Upper lobe of right lung (tissue), 1 donor: ENCODE measurements at regions not wholly inside any gene's neighbourhood (a gene's known extent, or its start where the extent isn't known, plus 50 kb on each side); places are given as distances from the start of the nearest gene placed in this dataset.
"Not testable (repeated sequence)": the region's sequence is repeated elsewhere in the genome, so short reads cannot be mapped to it uniquely, and the experiment has no call there.

Experiments
- ATAC-seq: fragments of 200-7000 bp; cut with Tn5 transposase; one replicate; pipeline ENCODE4 v1.9.1; 2020; ENCODE audit warnings: mild to moderate bottlenecking, moderate library complexity
- DNase-seq: peaks from one replicate; pipeline ENCODE4 v3.0.0-alpha.2; 2020
- H3K27ac ChIP-seq: fragments of 200-600 bp; one replicate; pipeline ENCODE4 v1.8.0; 2022
- H3K27me3 ChIP-seq: fragments of 200-600 bp; one replicate; pipeline ENCODE4 v1.8.0; 2022; ENCODE audit warnings: mild to moderate bottlenecking
- H3K36me3 ChIP-seq: fragments of 200-600 bp; one replicate; pipeline ENCODE4 v1.8.0; 2022
- H3K4me1 ChIP-seq: fragments of 200-600 bp; one replicate; pipeline ENCODE4 v1.8.0; 2022
- H3K4me3 ChIP-seq: fragments of 200-600 bp; one replicate; pipeline ENCODE4 v1.8.0; 2022; ENCODE audit warnings: mild to moderate bottlenecking
- H3K9me3 ChIP-seq: fragments of 200-600 bp; one replicate; pipeline ENCODE4 v1.8.0; 2022
- intact Hi-C: fragments of 100-400 bp; cut with DNase I; formaldehyde crosslinking; loops from one replicate; pipeline ENCODE4 v1.11.0; 2022
- TF ChIP-seq, protein P1 (sequence below): fragments of 200-600 bp; IDR thresholded peaks from one replicate; pipeline ENCODE4 v1.8.0; 2022; ENCODE audit warnings: antibody characterized with exemption
- donor health status: DM: no; HTN: yes; CAD: no; lungs with severe emphysema.

DNA sequence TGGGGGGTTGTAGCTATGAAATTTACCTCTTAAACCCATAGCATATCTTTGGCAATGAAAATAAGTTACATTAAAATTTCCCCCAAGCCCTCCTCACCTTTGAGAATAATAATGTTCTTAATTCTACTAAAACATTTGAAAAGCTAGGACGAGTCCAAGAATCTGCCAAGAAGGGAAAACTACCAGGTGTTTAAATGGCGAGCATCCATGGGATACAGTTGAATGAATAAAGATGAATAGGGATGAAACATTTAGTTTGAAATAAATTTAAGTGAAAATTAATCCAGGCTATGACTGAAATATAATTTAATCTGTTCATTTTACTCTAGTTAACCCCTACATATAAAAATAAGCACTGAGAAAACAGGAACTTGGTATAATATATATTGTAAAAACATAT is 536.7 kb downstream of the FLRT2 start:
- DNase-seq = no peak
- TF ChIP-seq, protein P1, sequence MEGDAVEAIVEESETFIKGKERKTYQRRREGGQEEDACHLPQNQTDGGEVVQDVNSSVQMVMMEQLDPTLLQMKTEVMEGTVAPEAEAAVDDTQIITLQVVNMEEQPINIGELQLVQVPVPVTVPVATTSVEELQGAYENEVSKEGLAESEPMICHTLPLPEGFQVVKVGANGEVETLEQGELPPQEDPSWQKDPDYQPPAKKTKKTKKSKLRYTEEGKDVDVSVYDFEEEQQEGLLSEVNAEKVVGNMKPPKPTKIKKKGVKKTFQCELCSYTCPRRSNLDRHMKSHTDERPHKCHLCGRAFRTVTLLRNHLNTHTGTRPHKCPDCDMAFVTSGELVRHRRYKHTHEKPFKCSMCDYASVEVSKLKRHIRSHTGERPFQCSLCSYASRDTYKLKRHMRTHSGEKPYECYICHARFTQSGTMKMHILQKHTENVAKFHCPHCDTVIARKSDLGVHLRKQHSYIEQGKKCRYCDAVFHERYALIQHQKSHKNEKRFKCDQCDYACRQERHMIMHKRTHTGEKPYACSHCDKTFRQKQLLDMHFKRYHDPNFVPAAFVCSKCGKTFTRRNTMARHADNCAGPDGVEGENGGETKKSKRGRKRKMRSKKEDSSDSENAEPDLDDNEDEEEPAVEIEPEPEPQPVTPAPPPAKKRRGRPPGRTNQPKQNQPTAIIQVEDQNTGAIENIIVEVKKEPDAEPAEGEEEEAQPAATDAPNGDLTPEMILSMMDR = no peak
- Histone ChIP-seq H3K9me3 (no peaks in the 10 kb centered on the region), H3K4me1 (no peaks in the 10 kb centered on the region), H3K4me3 (no peak overlapping the region), H3K27ac (no peak overlapping the region), H3K36me3 (no peaks in the 10 kb centered on the region), H3K27me3 (no peaks in the 10 kb centered on the region)
- intact Hi-C loops = no loop called here
- ATAC-seq = no peak

DNA sequence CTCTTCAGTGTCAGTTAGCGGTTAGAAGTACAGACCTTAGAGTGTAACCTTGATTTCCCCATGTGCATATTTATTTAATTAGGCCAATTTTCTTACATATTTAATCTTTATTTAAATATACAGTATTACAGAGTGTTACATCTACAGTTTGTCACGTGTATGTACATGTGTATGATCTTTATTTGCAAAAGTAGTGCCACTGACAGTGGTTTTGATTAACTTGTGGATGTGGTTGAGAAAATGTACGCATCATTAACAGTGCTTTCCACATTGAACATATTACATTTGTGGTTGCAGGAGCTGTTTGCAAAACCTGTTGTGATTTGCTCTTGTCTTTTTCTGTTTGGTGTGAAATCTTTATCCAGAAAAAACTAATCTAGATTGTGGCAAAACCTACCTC is 535.5 kb downstream of the FLRT2 start:
- Histone ChIP-seq H3K36me3 (no peaks in the 10 kb centered on the region), H3K4me1 (no peaks in the 10 kb centered on the region), H3K4me3 (no peak overlapping the region), H3K27me3 (no peaks in the 10 kb centered on the region), H3K9me3 (no peaks in the 10 kb centered on the region), H3K27ac (no peak overlapping the region)
- ATAC-seq = no peak
- no peak for DNase-seq
- TF ChIP-seq, protein P1 = no peak
- intact Hi-C loops = no loop called here

DNA sequence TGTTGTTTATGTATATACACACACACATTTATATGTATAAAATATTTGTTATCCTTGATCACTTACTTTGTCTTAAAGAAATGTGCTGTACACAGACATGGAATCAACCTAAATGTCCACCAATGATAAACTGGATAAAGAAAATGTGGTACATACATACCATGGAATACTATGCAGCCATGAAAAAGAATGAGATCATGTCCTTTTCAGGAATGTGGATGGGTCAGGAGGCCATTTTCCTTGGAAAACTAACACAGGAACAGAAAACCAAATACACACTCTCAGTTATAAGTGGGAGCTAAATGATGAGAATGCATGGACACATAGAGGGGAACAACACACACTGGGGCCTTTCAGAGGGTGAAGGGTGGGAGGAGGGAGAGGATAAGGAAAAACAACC is 534.7 kb downstream of the FLRT2 start:
- H3K9me3 ChIP-seq, DNase-seq, H3K27ac ChIP-seq, ATAC-seq, intact Hi-C loops, H3K27me3 ChIP-seq, H3K36me3 ChIP-seq, H3K4me3 ChIP-seq, H3K4me1 ChIP-seq: not testable (repeated sequence)

DNA sequence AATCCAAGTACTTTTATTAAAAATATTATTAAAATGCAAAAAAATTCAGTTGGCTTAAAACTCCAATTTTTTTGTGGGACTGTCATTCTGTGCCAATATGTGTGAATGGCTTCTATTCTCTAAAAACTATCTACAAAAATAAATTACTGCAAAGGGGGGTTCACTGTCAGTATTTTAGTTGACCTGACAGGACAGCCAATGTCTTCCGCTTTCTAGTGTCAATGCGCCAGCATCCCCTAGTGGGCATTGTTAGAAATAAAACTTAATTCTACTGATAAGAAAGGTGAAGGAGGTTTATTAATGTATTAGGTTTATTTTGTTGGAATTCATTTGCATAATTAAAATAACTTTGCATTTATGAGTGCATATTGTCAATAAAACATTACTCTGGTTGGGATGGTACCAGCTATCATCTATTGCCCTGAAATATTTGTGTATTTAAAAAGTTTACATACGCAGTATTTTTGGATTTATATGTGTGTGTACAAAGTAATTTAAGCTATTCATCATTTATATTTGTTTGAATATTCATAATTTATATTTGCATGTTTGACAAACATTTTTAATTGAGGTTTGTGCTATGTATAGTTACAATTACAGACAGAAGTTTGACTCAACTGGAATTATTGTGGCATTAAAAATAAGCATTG is 527.2 kb downstream of the FLRT2 start:
- ATAC-seq (no peak), DNase-seq (no peak)
- Histone ChIP-seq H3K27me3 (no peaks in the 10 kb centered on the region), H3K4me3 (no peak overlapping the region), H3K36me3 (no peaks in the 10 kb centered on the region), H3K9me3 (no peaks in the 10 kb centered on the region), H3K4me1 (no peaks in the 10 kb centered on the region), H3K27ac (no peak overlapping the region)
- TF ChIP-seq, protein P1 = peak; percentile 73
- intact Hi-C loops = no loop called here

DNA sequence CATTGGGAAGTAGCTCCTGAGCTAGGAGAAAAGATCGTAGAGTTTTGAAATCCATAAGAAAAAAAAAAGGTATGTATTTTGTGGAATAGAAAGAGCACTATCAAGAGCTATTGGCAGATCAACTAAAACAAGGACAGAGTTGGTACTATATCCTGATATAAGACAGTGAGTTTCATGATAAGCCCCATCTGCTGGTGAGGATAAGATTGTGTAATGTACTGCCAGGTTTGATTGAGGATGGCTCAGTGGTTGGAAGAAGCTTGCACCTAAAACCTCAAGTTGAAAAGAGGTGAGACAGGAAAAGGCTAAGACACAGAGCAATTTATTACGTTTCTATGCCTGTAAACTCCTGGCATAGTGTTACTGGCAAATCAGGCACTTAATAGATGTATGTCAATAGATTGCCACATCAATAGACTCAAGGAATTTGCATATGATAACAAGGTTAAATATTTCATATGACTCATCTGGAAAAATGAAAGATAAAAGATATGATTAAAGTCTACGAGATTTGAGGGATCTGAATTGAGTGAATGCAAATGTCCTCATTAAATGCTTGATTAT is 525.6 kb downstream of the FLRT2 start:
- H3K27ac ChIP-seq = no peak overlapping the region
- H3K9me3 ChIP-seq = no peaks in the 10 kb centered on the region
- DNase-seq = no peak
- no peaks in the 10 kb centered on the region for H3K4me1 ChIP-seq
- no peaks in the 10 kb centered on the region for H3K27me3 ChIP-seq
- TF ChIP-seq, protein P1 = no peak
- intact Hi-C loops = no loop called here
- no peaks in the 10 kb centered on the region for H3K36me3 ChIP-seq
- H3K4me3 ChIP-seq = no peak overlapping the region
- no peak for ATAC-seq

DNA sequence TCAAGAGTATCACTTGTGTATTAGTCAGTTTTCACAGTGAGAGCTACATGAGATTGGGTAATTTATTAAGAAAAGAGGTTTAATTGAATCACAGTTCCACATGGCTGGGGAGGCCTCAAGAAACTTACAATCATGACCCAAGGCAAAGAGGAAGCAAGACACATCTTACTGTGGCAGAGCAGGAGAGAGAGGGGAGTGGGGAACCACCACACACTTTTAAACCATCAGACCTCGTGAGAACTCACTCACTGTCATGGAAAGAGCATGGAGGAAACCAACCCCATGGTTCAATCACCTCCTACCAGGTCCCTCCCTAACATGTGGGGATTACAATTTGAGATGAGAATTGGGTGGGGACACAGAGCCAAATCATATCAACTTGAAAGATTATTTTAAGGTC is 522.9 kb downstream of the FLRT2 start:
- H3K27me3 ChIP-seq = no peaks in the 10 kb centered on the region
- no peaks in the 10 kb centered on the region for H3K36me3 ChIP-seq
- TF ChIP-seq, protein P1 = no peak
- no peaks in the 10 kb centered on the region for H3K4me1 ChIP-seq
- intact Hi-C loops = no loop called here
- no peak for ATAC-seq
- H3K9me3 ChIP-seq = no peaks in the 10 kb centered on the region
- no peak for DNase-seq
- no peak overlapping the region for H3K4me3 ChIP-seq
- H3K27ac ChIP-seq = no peak overlapping the region
